Iris pigment epithelial cell (primary cell): ENCODE measurements at regions not wholly inside any gene's neighbourhood (a gene's known extent, or its start where the extent isn't known, plus 50 kb on each side); places are given as distances from the start of the nearest gene placed in this dataset.
"Not testable (repeated sequence)": the region's sequence is repeated elsewhere in the genome, so short reads cannot be mapped to it uniquely, and the experiment has no call there.

Source experiments
- DNase-seq: peaks from one replicate; pipeline ENCODE4 v3.0.0-alpha.2; 2011; ENCODE audit warnings: low read depth

GRCh38 chr6:66258731-66259487 is 551.9 kb upstream of the EYS start:
- not testable (repeated sequence) for DNase-seq

DNA sequence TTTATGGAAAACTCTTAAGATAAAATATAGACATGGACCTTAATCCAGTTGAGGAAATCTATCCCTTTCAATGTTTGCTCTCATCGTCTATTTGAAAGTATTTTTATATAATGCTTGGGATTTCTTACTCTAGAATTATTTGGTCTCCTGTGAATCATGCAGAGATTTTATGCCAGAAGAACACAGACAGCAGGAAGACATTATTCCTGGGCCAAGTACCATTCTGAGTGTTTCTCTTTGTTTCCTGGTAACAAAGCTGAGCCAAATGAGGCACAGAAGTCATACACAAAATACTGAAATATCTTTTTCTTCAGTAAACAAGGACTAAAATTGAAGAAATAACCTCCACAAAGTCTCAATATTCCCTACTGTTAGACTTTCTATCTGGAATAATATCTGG is 538.2 kb upstream of the EYS start:
- DNase-seq, result no peak

GRCh38 chr6:66238851-66239250 is 531.8 kb upstream of the EYS start:
- no peak for DNase-seq

DNA sequence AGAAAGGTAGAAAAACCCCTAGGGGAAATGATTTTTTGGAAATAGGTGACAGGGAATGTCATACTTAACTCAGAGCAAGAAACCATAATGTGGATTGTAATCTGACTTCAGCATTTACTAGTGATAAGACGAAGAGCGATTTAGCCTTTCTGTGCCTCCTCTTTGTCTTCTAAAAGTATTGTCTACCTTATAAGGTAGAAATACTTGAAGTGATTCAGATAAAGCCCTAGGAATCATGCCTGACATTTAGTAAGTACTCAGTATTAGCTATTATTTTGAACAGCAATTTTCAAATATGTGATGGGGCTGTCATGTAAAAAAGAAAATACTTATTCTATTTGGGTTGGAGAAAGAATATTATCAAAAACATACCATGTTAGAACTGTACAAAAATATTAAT is 525.9 kb upstream of the EYS start:
- no peak for DNase-seq

DNA sequence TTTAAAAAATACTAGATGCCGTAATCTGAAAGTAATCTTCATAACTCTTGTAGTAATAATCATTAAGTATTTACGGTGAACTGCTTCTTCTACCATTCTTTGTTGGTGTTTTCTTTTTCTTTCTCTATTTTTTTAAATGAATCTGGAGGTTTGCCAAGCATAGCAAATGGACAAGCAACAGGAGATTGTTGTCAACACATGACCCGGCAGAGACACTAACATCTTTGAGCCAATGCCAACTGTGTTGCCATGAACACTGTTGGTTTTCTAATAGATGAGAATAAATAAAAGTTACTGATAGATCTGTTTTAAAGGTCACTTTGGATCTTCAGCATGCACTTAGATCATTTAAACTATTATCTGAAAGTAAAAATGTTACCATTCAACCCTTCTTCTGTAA is 523.6 kb upstream of the EYS start:
- DNase-seq, result no peak

DNA sequence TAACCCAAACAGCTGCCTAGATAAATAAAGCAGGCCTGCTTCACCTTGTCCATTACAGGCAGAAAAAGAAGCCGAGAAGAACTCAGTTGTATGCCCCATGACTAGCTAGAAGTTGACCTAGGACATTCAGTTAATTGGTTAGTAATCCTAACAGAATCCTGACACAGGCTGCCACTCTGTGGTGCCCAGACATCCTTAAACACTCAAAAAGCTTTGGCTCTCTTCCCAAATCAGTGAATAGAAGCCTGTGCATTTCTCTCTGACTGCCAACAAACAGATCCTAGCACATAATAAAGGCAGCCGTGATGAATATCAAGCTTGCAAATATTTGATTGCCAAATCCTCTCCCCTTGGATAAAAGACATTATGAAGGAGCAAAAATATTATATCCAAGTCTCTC is 519.1 kb upstream of the EYS start:
- DNase-seq, result no peak

DNA sequence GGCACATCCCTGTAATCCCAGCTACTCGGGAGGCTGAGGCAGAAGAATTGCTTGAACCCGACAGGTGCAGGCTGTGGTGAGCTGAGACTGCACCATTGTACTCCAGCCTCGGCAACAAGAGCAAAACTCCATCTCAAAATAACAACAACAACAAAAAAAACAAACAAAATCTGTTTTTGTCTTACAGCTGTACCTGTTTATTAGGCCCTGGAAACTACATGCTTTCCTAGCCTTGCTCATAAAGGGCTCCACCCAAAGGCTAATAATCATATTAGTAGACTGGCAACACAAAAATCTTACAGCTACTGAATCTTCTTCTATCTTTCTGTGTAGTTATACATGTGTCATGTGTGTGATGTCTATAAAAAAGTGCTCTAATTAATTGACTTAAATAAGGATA is 503.9 kb upstream of the EYS start:
- DNase-seq, result peak; percentile 1

- no peak for DNase-seq
Observed at GRCh38 chr6:66200390-66200789, 493.4 kb upstream of the EYS start.

DNA sequence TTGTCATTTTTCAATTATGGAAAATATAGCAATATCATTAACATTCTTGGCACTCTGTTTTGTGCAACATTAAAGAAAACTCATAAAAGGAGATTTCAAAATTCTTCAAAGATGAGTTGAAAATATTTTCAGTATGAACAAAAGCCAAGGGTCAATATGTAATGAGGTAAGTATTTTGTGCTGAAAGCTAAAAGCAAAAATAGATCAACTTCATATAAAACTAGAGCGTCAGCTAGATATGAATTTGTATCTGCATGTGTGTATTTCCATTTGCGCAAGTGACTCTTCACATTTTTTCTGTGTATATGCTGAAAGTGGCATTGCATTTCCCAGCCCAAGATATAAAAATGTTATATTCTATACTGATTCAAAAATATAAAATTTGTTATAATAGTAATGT is 492.1 kb upstream of the EYS start:
- DNase-seq, result no peak

- no peak for DNase-seq
Observed at GRCh38 chr6:66198062-66198624, 491.1 kb upstream of the EYS start.

- DNase-seq, result no peak
Observed at GRCh38 chr6:66190858-66191257, 483.8 kb upstream of the EYS start.

DNA sequence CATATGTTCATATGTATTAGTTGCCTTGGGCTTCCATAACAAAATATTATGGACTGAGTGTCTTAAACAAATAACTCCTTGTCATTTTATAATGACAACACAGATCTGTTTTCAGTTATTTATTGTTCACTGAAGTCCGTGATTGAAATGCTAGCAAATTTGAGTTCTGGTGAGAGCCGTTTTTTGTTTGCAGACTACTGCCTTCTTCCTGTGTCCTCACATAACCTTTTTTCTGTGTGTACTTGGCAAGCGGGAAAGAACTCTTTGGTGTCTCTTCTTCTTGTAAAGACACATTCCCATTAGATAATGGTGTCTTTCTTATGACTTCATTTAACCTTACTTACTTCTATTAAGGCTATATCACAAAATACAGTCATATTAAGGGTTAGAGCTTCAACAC is 482.9 kb upstream of the EYS start:
- DNase-seq, result no peak

- no peak for DNase-seq
Observed at GRCh38 chr6:66186756-66187155, 479.7 kb upstream of the EYS start.

DNA sequence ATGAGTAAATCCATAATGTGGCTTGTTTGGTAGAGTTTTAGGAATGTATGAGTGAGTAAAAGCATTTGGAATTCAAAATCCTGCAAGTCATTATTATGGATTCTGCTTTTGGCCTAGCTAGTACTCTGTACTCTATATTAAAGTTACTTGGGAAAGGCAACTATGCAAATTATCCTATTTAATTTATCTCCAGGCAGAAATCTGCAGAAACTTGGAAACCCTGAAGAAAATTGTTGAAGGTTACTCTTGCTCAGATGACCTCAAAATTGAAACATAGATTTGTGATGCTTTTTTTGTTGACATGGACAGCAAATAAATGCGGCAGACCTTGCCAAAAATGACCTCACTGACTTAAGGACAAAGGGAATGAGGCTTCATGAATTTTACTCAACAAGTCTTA is 477.1 kb upstream of the EYS start:
- no peak for DNase-seq

- no peak for DNase-seq
Observed at GRCh38 chr6:66179361-66179760, 472.3 kb upstream of the EYS start.

GRCh38 chr6:66173587-66173986 is 466.6 kb upstream of the EYS start:
- no peak for DNase-seq

DNA sequence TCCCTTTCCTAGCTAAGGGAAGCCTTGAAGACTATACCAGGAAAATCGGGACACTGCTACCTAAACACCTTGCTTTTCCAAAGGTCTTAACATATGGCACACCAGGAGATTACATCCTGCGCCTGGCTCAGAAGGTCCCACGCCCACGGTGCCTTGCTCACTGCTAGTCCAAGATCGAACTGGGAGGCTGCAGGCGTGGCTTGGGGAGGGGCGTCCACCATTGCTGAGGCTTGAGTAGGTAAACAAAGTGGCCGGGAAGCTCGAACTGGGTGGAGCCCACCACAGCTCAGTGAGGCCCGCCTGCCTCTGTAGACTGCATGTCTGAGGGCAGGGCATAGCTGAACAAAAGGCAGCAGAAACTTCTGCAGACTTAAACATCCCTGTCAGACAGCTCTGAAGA is 459.7 kb upstream of the EYS start:
- DNase-seq, result not testable (repeated sequence)

GRCh38 chr6:66161546-66162108 is 454.6 kb upstream of the EYS start:
- DNase-seq, result no peak

- no peak for DNase-seq
Observed at GRCh38 chr6:66159937-66160336, 452.9 kb upstream of the EYS start.

DNA sequence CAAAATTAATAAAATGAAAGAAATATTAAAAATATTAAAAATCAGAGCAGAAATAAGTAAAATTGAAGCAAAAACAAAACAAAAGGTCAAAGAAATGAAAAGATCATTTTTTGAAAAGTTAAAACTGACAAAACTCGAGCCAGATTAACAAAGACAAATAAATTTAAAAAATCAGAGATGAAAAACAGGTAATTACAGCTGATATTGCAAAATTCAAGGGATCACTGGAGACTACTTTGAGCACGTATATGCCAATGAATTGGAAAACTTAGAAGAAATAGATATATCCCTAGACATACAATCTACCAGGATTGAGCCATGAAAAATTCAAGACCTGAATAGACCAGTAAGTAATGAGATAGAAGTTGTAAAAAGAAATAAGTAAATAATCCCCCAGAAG is 446.2 kb upstream of the EYS start:
- DNase-seq, result no peak

DNA sequence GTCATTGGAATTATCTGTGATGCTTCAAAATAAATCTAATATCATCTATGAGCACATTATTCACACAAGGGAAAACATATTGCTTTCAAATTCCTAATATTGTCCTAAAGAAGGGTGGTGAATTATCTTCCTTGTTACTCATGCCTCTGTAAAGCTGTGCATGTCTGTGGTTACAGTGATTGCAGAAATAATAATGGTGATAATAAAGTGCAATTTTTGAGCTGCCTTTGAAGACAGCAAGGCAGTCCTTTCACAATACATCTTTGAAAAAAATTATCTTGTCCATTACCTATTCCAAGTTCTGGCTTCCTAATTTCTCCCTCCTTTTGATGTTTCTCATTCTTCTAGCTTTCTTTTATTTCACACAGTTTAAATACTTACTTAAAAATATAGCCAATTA is 442.1 kb upstream of the EYS start:
- DNase-seq, result no peak

DNA sequence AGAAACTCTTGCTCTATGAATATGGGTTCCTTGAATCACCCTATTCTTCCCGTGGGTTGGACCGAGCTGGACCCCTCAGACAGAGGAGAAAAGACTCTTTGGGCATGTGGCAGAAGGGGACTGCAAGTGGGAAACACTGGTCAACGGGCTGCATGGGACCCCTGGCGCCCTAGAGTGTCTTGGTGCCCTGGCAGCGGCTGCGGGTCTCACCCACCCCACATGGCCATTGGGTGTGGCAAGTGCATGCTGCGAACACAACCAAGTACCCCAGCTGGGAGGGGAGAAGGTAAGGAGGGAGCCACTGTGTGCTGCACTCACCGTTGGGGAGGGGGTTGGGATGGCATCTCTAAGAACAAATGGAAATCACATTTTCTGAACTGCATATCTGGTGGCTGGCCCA is 438.8 kb upstream of the EYS start:
- no peak for DNase-seq

DNA sequence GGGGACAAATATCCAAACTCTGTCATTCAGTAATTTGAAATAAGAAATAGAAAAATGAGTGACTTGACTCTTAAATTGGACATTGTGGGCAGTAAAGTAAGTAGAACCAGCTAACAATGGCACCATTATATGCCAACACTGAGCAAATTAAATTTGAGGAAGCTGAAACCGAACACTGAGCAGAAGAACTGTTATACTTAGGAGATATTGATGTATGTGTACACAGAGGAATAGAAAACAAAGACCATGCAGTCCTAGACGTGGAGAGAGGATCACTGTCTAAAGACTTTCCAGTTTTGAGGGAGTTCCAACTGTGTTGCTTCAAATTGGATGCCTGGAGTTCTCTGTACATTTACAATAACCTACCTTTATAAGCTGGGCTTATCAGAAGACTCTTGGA is 427.0 kb upstream of the EYS start:
- no peak for DNase-seq

DNA sequence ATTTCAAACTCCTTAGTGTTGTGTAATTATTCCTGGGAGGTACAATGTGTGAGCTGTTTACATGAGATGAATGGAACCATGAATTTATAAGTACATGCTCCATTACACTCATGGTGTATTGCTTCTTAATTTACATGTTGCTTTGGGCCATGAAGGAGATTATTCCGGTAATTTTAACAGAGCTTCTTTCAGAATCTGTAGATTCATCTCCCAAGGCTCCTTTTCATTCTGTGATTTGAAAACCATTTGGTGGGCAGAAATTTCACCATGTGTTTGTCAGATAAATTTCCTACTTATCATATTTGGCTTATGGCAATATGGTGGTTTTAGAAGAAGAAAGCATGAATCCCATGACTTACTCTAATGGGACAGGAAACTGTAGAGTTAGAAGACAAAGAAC is 421.6 kb upstream of the EYS start:
- DNase-seq, result no peak
